GM23338 (cell line): ENCODE measurements at regions not wholly inside any gene's neighbourhood (a gene's known extent, or its start where the extent isn't known, plus 50 kb on each side); places are given as distances from the start of the nearest gene placed in this dataset.

ENCODE experiments used
- ATAC-seq: fragments of 200-7000 bp; cut with Tn5 transposase; 3 replicates; pipeline ENCODE4 v1.9.1; 2020
- DNase-seq: peaks from one replicate; pipeline ENCODE4 v3.0.0-alpha.2; 2015; ENCODE audit warnings: low spot score
- H2AFZ ChIP-seq: fragments of 200-600 bp; sonication (generic); 2 replicates; pipeline ENCODE4 v1.8.0; 2016; ENCODE audit warnings: antibody characterized with exemption, mild to moderate bottlenecking, moderate library complexity
- H3F3A ChIP-seq: fragments of 200-600 bp; sonication (generic); replicated peaks from 2 replicates; pipeline ENCODE4 v1.8.0; 2017; ENCODE audit warnings: antibody characterized with exemption, mixed run types, low read depth
- H3K27ac ChIP-seq: fragments of 200-600 bp; sonication (generic); 2 replicates; pipeline ENCODE4 v1.6.1; 2016; ENCODE audit warnings: low read depth
- H3K27me3 ChIP-seq: fragments of 200-600 bp; sonication (generic); 2 replicates; pipeline ENCODE4 v1.8.0; 2016; ENCODE audit warnings: mild to moderate bottlenecking, mixed run types, moderate library complexity; ENCODE audit not compliant: insufficient read depth
- H3K36me3 ChIP-seq: fragments of 200-600 bp; sonication (generic); 2 replicates; pipeline ENCODE4 v1.8.0; 2016; ENCODE audit warnings: mild to moderate bottlenecking; ENCODE audit not compliant: insufficient read depth
- H3K4me1 ChIP-seq: fragments of 200-600 bp; sonication (generic); 2 replicates; pipeline ENCODE4 v1.8.0; 2016; ENCODE audit warnings: mild to moderate bottlenecking, moderate library complexity; ENCODE audit not compliant: insufficient read depth
- H3K4me2 ChIP-seq: fragments of 200-600 bp; sonication (generic); 2 replicates; pipeline ENCODE4 v1.7.1; 2017; ENCODE audit warnings: mixed run types
- H3K4me3 ChIP-seq: fragments of 200-600 bp; sonication (generic); 2 replicates; pipeline ENCODE4 v1.6.1; 2016; ENCODE audit warnings: mixed run types
- H3K79me2 ChIP-seq: fragments of 200-600 bp; sonication (generic); replicated peaks from 2 replicates; pipeline ENCODE4 v1.8.0; 2017; ENCODE audit warnings: mild to moderate bottlenecking; ENCODE audit not compliant: insufficient read depth
- H3K9me2 ChIP-seq: fragments of 200-600 bp; sonication (generic); 2 replicates; pipeline ENCODE4 v1.8.0; 2017; ENCODE audit not compliant: insufficient read depth
- H4K20me1 ChIP-seq: fragments of 200-600 bp; sonication (generic); replicated peaks from 2 replicates; pipeline ENCODE4 v1.8.0; 2017; ENCODE audit warnings: mild to moderate bottlenecking; ENCODE audit not compliant: insufficient read depth
- H3K27ac Mint-ChIP-seq: 2 replicates; pipeline ENCODE4 v1.8.0; 2020; ENCODE audit warnings: inconsistent platforms, mild to moderate bottlenecking, moderate library complexity, mixed read lengths
- H3K27me3 Mint-ChIP-seq: 3 replicates; pipeline ENCODE4 v1.8.0; 2022; ENCODE audit warnings: low read depth, mild to moderate bottlenecking, moderate library complexity, mixed read lengths, inconsistent platforms; ENCODE audit not compliant: insufficient read depth, poor library complexity
- H3K36me3 Mint-ChIP-seq: 3 replicates; pipeline ENCODE4 v1.8.0; 2021; ENCODE audit warnings: low read depth, mild to moderate bottlenecking, inconsistent platforms, moderate library complexity, mixed read lengths
- H3K4me1 Mint-ChIP-seq: 3 replicates; pipeline ENCODE4 v1.8.0; 2020; ENCODE audit warnings: mild to moderate bottlenecking, inconsistent platforms, mixed read lengths
- H3K4me3 Mint-ChIP-seq: 3 replicates; pipeline ENCODE4 v1.8.0; 2021; ENCODE audit warnings: moderate library complexity, mild to moderate bottlenecking, inconsistent platforms, mixed read lengths
- H3K9me3 Mint-ChIP-seq: 3 replicates; pipeline ENCODE4 v1.8.0; 2020; ENCODE audit warnings: moderate library complexity, mild to moderate bottlenecking, inconsistent platforms, mixed read lengths
- CTCF ChIP-seq, 2 experiments: fragments of 200-600 bp in 1 of 2; sonication (generic) in 1 of 2; conservative IDR thresholded peaks; 2 replicates each; pipeline versions ENCODE4 v1.5.1 to v1.6.1; 2016 to 2017; ENCODE audit warnings: antibody characterized with exemption in 2 of 2, low read depth in 2 of 2, mild to moderate bottlenecking in 2 of 2, moderate library complexity in 1 of 2
- ETS1 ChIP-seq: IDR thresholded peaks from 2 replicates; pipeline ENCODE4 v1.6.1; 2016; ENCODE audit warnings: antibody characterized with exemption
- EZH2 ChIP-seq: fragments of 200-600 bp; sonication (generic); IDR thresholded peaks from one replicate; pipeline ENCODE4 v1.8.0; 2017; ENCODE audit warnings: antibody characterized with exemption, mild to moderate bottlenecking, low read depth; ENCODE audit not compliant: unreplicated experiment
- EZH2phosphoT487 ChIP-seq: fragments of 200-600 bp; sonication (generic); IDR thresholded peaks from one replicate; pipeline ENCODE4 v1.8.1; 2018; ENCODE audit warnings: antibody characterized with exemption; ENCODE audit not compliant: unreplicated experiment
- JUNB ChIP-seq: IDR thresholded peaks from one replicate; pipeline ENCODE4 v1.6.1; 2016; ENCODE audit warnings: antibody characterized with exemption; ENCODE audit not compliant: unreplicated experiment
- NANOG ChIP-seq: IDR thresholded peaks from 2 replicates; pipeline ENCODE4 v1.6.1; 2016; ENCODE audit warnings: antibody characterized with exemption, borderline replicate concordance
- POLR2AphosphoS5 ChIP-seq: IDR thresholded peaks from 2 replicates; pipeline ENCODE4 v1.6.1; 2016; ENCODE audit warnings: antibody characterized with exemption, low read depth
- REST ChIP-seq: IDR thresholded peaks from one replicate; pipeline ENCODE4 v1.6.1; 2018; ENCODE audit warnings: antibody characterized with exemption; ENCODE audit not compliant: unreplicated experiment
- STAT1 ChIP-seq: IDR thresholded peaks from one replicate; pipeline ENCODE4 v1.6.1; 2016; ENCODE audit warnings: antibody characterized with exemption; ENCODE audit not compliant: unreplicated experiment
- ZNF114 ChIP-seq: fragments of 250-450 bp; sonication (Bioruptor Pico); IDR thresholded peaks from 2 replicates; pipeline ENCODE4 v1.5.0; 2020; ENCODE audit warnings: mild to moderate bottlenecking, moderate library complexity
- ZNF331 ChIP-seq: fragments of 250-450 bp; sonication (Bioruptor Pico); IDR thresholded peaks from 2 replicates; pipeline ENCODE4 v1.5.0; 2020; ENCODE audit warnings: low read depth, mild to moderate bottlenecking, moderate library complexity
- ZNF462 ChIP-seq: fragments of 250-450 bp; sonication (Bioruptor Pico); IDR thresholded peaks from 2 replicates; pipeline ENCODE4 v1.5.0; 2020; ENCODE audit warnings: mild to moderate bottlenecking, moderate library complexity

- TF ChIP-seq REST (no peak), STAT1 (no peak), EZH2 (no peak)
Observed at GRCh38 chr11:8327761-8328192, 64.1 kb upstream of the LMO1 start (continued).

GRCh38 chr11:8326337-8326736 lies 62.7 kb upstream of the LMO1 start:
- H3K4me3 Mint-ChIP-seq, result no peak overlapping the region
- H3K27ac Mint-ChIP-seq, result no peak overlapping the region
- peaks cover 11% of the 10 kb centered on the region for H3K27me3 Mint-ChIP-seq
- no peak overlapping the region for H2AFZ ChIP-seq
- no peak overlapping the region for H3K4me2 ChIP-seq
- no peaks in the 10 kb centered on the region for H3F3A ChIP-seq
- no peaks in the 10 kb centered on the region for H3K36me3 ChIP-seq
- H3K4me1 ChIP-seq, result peaks cover 30% of the 10 kb centered on the region; the same call in 1 of the 2 replicates
- peaks cover 39% of the 10 kb centered on the region for H3K4me1 Mint-ChIP-seq
- H3K9me3 Mint-ChIP-seq, result peaks cover 10% of the 10 kb centered on the region; the same call in 2 of the 3 replicates
- no peaks in the 10 kb centered on the region for H4K20me1 ChIP-seq
- no peak overlapping the region for H3K27ac ChIP-seq
- ATAC-seq (no peak), DNase-seq (no peak)
- no peaks in the 10 kb centered on the region for H3K79me2 ChIP-seq
- no peaks in the 10 kb centered on the region for H3K9me2 ChIP-seq
- H3K36me3 Mint-ChIP-seq, result no peaks in the 10 kb centered on the region
- no peak overlapping the region for H3K4me3 ChIP-seq
- no peaks in the 10 kb centered on the region for H3K27me3 ChIP-seq
- TF ChIP-seq STAT1, result no peak
- TF ChIP-seq ZNF462 (CRISPR knock-in tag), result no peak
- no peak for TF ChIP-seq EZH2phosphoT487
- no peak for TF ChIP-seq JUNB
- no peak for TF ChIP-seq ZNF114 (CRISPR knock-in tag)
- TF ChIP-seq NANOG, result no peak
- TF ChIP-seq ETS1, result no peak
- no peak for TF ChIP-seq CTCF (conservative IDR thresholded peaks at IDR 0.05; ENCODE audit: low read depth in 2 of 2)
- no peak for TF ChIP-seq ZNF331 (CRISPR knock-in tag)
- TF ChIP-seq POLR2AphosphoS5, result no peak
